HG03045 (cell line): ENCODE measurements at regions not wholly inside any gene's neighbourhood (a gene's known extent, or its start where the extent isn't known, plus 50 kb on each side); places are given as distances from the start of the nearest gene placed in this dataset.
"Not testable (repeated sequence)": the region's sequence is repeated elsewhere in the genome, so short reads cannot be mapped to it uniquely, and the experiment has no call there.

Source experiments
- ATAC-seq: cut with Tn5 transposase; IDR thresholded peaks from one replicate; pipeline ENCODE4 v1.9.1; 2021; ENCODE audit warnings: mild to moderate bottlenecking, moderate library complexity; ENCODE audit not compliant: unreplicated experiment

GRCh38 chr3:164004205-164004604 lies 1074.1 kb downstream of the SI start:
- ATAC-seq = no peak

DNA sequence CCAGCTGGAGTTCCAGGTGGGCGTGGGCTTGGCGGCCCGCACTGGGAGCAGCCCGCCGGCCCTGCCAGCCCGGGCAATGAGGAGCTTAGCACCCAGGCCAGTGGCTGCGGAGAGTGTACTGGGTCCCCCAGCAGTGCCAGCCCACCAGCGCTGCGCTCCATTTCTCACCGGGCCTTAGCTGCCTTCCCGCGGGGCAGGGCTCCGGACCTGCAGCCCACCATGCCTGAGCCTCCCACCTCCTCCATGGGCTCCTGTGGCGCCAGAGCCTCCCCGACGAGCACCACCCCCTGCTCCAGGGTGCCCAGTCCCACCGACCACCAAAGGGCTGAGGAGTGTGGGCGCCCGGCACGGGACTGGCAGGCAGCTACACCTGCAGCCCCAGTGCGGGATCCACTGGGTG lies 1075.3 kb downstream of the SI start:
- ATAC-seq = not testable (repeated sequence)

DNA sequence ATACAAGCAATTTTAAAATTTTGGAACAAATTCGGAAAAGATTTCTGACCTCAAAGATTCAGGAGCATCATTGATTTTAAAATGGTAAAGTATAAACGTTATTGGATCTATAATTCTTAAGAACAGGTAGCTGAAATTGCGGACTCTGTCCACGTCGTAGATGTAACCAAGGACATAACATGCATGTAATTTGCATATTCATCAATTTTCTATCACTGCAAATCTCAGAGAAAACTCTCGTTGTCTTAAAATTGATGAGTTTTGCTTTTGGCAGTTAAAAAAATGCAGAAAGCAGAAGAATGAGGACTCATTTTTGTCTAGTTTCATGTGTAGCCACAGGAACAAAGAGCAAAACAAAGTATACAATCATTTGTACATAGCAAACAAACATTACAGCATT lies 1094.4 kb downstream of the SI start:
- ATAC-seq = no peak

- ATAC-seq = no peak
Measured at GRCh38 chr3:163971861-163972260, 1106.4 kb downstream of the SI start.

- ATAC-seq = no peak
Measured at GRCh38 chr3:163957072-163957471, 1121.2 kb downstream of the SI start.

- ATAC-seq = no peak
Measured at GRCh38 chr3:163953526-163953925, 1124.8 kb downstream of the SI start.

GRCh38 chr3:163952499-163952898 lies 1125.8 kb downstream of the SI start:
- ATAC-seq = no peak

DNA sequence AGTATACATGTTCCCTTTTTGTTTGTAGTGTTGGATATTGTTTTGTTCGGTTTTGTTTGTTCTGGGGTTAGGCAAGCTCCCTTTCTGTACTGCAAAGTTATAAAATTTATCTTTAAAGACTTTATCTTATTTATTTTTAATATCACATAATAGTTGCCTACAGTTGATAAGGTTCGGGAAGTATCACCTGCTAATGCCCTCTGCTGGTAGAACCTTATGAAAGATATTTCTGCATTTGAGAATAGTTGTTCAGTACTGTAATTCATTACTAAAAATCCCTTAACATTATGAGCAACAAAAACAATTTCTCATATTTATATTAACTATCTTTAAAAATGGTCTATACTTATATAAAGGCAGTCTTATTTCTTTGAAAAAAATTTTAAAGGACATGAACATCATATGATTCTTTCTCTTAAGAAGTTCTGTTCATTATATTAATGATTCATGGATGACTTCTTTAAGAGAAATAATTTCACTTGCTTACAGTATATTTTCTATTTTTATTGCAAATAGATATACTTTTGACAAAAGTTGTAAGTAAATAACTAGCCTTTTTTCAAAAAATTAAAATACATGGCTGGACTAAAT lies 1126.8 kb downstream of the SI start:
- ATAC-seq = no peak

DNA sequence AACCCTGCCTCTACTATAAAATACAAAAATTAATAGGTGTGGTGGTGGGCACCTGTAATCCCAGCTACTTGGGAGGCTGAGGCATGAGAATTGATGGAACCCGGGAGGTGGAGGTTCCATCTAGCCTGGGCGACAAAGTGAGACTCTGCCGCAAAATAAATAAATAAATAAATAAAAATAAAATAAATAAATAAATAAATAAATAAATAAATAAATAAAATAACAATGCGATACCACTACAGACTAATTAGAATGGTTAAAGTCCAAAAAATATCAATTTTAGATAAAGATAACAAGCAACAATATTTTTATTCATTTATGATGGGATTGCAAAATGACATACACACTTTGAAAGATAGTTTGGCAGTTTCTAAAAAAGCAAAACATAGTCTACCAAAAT lies 1131.5 kb downstream of the SI start:
- ATAC-seq = no peak

- ATAC-seq = no peak
Measured at GRCh38 chr3:163943664-163944063, 1134.6 kb downstream of the SI start.

- no peak for ATAC-seq
Measured at GRCh38 chr3:163939926-163940325, 1138.4 kb downstream of the SI start.

DNA sequence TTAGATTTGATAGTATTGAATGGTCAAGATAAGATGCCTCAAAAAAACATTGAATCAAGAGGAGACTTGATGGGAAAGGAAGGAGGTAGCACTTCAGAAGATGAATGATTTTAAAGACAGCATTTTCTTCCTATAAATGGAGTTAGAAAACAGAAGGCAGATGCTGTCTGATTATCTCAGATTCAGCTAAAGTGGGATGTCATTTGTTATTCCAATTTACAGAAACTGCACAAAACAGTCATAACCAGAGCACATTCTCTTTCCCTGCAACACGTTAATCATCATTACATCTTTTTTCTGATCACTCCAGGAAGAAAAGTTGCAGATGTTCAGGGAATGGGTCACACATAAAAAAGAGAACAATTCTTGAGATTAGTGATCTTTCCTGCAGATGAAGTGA lies 1141.8 kb downstream of the SI start:
- ATAC-seq = no peak

DNA sequence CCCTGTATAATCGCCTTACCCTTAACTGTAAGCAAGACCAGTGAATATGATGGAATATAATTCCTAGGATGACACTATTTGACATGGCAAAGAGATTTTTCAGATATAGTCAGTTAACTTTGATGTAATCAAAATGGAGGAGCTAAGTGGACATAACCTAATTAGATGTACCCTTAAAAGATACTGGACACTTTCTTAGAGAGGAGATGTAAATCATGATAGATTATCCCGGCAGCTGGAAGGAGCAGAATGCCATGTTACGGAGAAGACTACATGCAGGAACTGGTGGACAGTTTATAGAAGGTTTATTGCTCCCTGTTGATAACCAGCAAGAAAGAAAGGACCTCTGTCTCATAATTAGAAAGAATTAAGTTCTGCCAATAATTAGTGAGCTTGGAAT lies 1142.9 kb downstream of the SI start:
- no peak for ATAC-seq

DNA sequence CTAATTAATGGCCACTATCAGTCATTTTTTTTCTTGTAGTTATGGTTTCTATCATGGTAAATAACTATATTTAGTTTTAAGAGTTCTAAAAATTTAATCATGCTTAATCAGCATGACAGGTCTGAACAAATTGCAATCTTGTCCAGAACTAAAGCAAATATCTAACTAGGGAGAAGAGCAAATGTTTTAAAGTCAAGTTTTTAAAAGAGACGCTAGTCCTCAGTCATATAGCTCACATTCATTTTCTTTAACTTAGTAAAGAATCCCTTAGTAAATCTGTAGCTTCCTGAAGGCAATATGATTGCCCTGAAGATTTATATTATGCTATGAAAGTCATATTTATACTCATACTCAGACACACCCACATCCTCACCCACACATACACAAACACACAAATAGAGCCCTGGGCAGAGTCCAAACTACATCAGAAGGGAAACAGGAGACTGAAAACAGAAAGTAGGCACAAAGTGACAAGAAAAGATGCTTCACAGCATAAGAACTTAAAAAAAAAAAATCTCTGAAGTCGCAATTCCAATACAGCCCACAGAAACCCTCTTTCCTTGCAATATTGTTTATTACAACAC lies 1149.1 kb downstream of the SI start:
- ATAC-seq = no peak

DNA sequence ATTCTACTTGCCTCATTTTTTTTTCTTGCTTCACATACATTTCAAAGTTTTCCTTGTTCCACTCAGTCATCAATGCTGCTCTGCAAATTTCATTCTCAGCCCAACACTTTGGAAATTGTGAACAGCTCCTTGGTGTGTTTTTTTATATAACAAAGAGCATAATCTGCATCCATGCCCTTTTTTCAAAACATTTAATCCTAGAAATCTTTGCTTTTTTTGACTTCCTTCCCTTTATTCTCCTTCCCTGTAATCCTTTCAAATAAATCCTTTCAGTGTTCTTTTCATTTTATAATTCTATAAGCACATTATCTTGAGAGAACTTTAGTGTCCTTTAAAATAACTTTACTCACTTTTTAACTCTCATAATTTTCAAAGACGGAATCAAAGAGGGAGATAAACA lies 1150.8 kb downstream of the SI start:
- no peak for ATAC-seq

GRCh38 chr3:163924600-163924999 lies 1153.7 kb downstream of the SI start:
- no peak for ATAC-seq

DNA sequence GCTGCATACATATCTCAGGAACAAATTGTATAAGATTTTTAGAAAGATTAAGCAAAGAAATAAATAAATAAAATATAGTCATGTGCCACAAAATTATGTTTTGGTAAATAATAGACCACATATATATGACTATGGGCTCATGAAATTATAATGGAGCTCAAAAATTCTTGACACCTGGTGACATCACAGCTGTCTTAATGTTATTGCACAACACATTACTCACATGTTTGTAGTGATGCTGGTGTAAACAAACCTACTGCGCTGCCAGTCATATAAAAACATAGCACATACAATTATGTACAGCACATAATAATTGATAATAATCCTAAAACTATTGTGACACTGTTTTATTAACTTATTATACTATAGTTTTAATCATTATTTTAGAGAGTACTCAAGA lies 1159.1 kb downstream of the SI start:
- ATAC-seq = no peak

- ATAC-seq = no peak
Measured at GRCh38 chr3:163916596-163917560, 1161.4 kb downstream of the SI start.

GRCh38 chr3:163915280-163915679 lies 1163.0 kb downstream of the SI start:
- no peak for ATAC-seq

DNA sequence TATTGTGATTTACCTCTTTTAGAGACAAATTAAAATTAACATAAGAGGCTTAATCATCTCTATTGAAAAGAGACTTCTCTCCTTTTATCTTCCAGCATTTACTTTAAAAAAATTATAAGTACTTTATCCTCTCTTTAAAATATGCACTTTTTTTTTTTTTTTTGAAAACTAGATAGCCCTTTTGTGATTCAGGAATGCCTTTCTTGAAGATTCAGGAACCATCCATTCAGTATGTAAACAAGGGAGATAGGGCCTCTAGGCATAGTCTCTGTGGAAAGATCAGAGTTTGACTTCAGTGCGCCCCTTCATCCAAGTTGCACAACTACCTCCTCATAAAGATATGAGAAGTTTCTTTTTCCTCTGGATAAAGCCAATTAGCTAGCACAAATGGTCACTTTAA lies 1163.7 kb downstream of the SI start:
- ATAC-seq = no peak

DNA sequence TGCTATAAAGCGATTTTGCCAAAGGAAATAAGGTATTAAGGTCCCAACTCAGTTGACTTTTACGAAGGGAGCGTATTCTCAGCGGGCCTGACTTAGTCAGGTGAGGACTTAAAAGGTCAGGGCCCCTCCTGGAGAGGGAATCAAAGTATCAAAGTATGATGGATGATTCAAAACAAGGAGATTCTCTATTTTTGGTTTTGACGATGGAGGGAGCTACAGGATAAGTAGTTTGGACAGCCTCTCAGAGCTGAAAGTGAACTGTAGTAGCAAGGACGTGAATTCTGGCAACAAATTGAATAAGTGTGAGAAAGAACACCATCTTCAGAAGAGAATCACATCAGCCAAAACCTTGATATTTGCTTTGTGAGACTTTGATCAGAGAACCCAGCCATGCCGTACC lies 1186.5 kb downstream of the SI start:
- no peak for ATAC-seq

DNA sequence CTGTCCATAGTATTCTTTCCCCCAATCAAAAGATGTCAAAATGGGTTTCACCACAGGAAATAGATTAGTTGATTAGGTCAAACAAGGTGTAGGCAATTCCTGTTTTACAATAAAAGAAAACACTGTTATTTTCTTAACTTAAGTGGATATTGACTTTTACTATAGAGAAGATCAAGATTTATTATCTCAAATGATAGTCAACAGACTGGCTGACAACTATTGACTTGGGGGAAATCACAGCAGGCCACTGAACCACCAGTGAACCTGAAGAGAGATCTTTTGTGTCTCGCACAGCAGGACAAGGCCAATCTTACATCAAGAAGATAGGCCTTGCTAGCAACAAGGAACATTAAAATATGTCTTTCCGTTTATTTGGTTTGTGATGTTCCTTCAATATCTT lies 1187.6 kb downstream of the SI start:
- ATAC-seq = no peak
